Ishikawa (cell line): ENCODE measurements at regions not wholly inside any gene's neighbourhood (a gene's known extent, or its start where the extent isn't known, plus 50 kb on each side); places are given as distances from the start of the nearest gene placed in this dataset.

Experiments used
- CREB1 ChIP-seq: IDR thresholded peaks from 2 replicates; pipeline ENCODE4 v1.6.1; 2012; ENCODE audit warnings: low read depth
- MAX ChIP-seq: IDR thresholded peaks from 2 replicates; pipeline ENCODE4 v1.6.1; 2012
- RAD21 ChIP-seq: IDR thresholded peaks from 2 replicates; pipeline ENCODE4 v1.6.1; 2012; ENCODE audit warnings: low read depth
- REST ChIP-seq: IDR thresholded peaks from 2 replicates; pipeline ENCODE4 v1.6.1; 2012; ENCODE audit warnings: low read depth, mild to moderate bottlenecking
- TCF12 ChIP-seq: IDR thresholded peaks from 2 replicates; pipeline ENCODE4 v1.6.1; 2012; ENCODE audit warnings: low read depth

- TF ChIP-seq TCF12, result no peak
- TF ChIP-seq CREB1, result no peak
- no peak for TF ChIP-seq REST
- TF ChIP-seq MAX, result no peak
- no peak for TF ChIP-seq RAD21
These were observed 253.3 kb upstream of the INTU start for GRCh38 chr4:127379499-127379898.
